ENCODE measurements at regions not wholly inside any gene's neighbourhood (a gene's known extent, or its start where the extent isn't known, plus 50 kb on each side); places are given as distances from the start of the nearest gene placed in this dataset.

GRCh38 chr2:196480653-196481323, 158.7 kb upstream of the CCDC150 start:
- TF ChIP-seq, protein P1, sequence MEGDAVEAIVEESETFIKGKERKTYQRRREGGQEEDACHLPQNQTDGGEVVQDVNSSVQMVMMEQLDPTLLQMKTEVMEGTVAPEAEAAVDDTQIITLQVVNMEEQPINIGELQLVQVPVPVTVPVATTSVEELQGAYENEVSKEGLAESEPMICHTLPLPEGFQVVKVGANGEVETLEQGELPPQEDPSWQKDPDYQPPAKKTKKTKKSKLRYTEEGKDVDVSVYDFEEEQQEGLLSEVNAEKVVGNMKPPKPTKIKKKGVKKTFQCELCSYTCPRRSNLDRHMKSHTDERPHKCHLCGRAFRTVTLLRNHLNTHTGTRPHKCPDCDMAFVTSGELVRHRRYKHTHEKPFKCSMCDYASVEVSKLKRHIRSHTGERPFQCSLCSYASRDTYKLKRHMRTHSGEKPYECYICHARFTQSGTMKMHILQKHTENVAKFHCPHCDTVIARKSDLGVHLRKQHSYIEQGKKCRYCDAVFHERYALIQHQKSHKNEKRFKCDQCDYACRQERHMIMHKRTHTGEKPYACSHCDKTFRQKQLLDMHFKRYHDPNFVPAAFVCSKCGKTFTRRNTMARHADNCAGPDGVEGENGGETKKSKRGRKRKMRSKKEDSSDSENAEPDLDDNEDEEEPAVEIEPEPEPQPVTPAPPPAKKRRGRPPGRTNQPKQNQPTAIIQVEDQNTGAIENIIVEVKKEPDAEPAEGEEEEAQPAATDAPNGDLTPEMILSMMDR (IDR thresholded peaks at IDR 0.05): no peak
- TF ChIP-seq POLR2A (IDR thresholded peaks at IDR 0.05) (no peak), POLR2AphosphoS5 (IDR thresholded peaks at IDR 0.05; ENCODE audit: insufficient read depth in 1 of 2, low read depth in 1 of 2) (no peak)

Measured in vagina (tissue), 2 donors.